GM18517 (cell line): ENCODE measurements at regions not wholly inside any gene's neighbourhood (a gene's known extent, or its start where the extent isn't known, plus 50 kb on each side); places are given as distances from the start of the nearest gene placed in this dataset.

ENCODE experiments used
- ATAC-seq: cut with Tn5 transposase; IDR thresholded peaks from one replicate; pipeline ENCODE4 v1.9.1; 2021; ENCODE audit warnings: mild to moderate bottlenecking, moderate library complexity; ENCODE audit not compliant: unreplicated experiment

GRCh38 chr11:25943777-25944661 is 387.9 kb upstream of the ANO3 start:
- ATAC-seq = no peak

GRCh38 chr11:25949918-25950317 is 382.0 kb upstream of the ANO3 start:
- peak; percentile 69 for ATAC-seq

- ATAC-seq = no peak
Observed at GRCh38 chr11:25953006-25953405, 378.9 kb upstream of the ANO3 start.

DNA sequence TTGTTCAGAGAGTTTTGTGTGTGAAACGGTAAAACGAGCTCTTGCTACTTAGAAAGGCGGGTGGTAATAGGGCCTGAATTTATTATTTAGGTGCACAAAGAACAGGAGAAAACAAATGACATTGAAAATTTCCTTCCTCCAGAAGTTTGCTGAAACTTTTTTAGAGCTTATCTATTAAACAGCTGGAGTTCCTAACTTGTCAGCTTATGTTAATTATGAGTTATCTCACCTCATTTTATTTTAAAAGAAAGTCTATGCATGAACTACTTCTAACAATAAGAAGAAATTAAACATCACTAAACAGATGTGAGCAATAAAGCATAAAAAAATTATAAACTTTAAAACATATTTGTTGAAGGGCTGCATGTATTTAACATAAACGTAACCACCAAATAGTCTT is 373.9 kb upstream of the ANO3 start:
- ATAC-seq = no peak

GRCh38 chr11:25961539-25961938 is 370.4 kb upstream of the ANO3 start:
- no peak for ATAC-seq

DNA sequence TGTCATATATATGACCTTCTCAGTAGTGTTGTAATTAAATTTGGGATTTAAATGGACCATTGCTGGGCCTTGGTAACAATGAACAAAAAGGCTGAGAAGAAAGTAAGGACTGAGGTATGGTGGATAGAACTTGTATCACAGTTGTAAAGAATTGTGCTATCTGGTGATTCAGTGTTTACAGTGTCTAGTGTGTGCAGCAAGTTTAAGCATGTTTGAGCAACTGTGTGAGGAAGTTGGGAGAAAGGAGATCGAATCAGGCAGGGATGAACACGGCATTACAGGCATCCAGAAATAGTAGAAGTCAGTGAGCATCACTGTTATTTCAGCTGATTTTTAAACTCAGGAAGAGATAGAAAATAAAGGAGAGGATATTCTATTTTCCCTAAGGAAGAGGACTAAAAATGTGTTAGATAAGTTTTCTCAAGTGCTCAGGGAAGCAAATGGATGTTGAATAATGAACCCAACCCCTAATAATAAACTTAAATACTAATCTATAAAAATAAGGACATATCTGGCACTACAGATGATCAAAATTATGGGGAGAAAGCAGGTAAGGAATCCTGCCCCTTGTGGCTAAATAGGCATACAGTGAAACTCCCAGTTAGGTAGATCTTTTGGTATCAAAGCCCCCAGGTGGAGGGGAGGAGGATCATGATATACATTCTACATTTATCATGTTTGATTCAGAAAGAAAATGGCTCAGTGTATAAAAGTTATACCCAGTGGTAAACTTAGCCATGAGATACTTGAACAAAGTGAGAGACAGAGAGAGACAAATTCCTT is 361.0 kb upstream of the ANO3 start:
- no peak for ATAC-seq

GRCh38 chr11:25980091-25980490 is 351.8 kb upstream of the ANO3 start:
- ATAC-seq = no peak

DNA sequence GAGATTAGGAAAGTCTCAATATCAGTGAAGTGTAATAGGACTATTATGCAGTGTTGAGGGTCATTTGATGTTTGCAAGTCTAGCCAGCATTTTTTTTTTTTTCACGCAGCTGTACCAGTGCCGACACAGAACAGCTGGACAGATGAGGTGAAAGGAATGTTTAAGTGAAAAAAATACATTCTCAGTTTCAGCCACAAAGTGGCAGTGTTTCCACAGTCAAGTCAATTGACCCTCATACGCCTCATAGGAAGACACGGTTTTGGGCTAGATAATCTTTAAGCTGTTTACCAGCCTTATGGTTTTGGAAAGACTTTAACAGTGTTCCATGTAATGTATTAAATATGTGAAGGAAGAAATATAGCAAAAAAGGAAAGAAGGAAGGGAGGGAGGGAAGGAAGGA is 349.9 kb upstream of the ANO3 start:
- ATAC-seq = peak; percentile 98

DNA sequence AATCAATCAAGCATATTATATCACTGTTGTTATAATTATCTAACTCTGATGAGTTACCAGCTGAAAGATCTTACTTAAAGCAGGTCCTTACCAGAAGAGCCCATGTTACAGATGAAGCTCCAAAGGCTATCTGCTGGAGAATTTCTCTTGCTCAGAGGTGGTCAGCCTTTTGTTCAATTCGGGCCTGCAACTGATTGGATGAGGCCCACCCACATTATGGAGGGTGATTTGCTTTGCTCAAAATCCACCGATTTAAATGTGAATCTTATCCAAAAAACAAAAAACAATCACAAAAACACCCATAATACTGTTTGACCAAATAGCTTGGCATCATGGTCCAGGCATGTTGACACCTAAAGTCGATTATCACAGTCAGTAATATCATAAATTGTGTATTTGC is 348.6 kb upstream of the ANO3 start:
- ATAC-seq = no peak

DNA sequence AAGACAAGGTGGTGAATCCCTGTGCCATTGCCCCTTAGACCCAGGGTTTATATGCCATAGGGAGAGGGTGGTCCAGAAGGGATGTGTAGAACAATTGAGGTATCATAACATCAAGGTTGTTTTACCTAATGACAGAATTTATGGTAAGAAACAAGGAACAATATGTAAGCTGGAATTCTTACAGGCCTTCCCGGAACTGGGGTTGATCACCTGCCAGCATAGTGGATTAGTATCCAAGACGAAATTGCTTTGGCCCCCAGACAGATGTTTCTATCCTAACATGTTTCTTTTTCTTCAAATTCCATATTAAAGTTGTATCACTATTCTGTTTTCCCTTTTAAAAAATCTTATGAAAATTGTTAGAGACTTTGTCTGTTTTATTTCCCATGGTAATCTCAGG is 343.8 kb upstream of the ANO3 start:
- no peak for ATAC-seq

GRCh38 chr11:25990406-25990805 is 341.5 kb upstream of the ANO3 start:
- no peak for ATAC-seq

GRCh38 chr11:25991476-25991875 is 340.5 kb upstream of the ANO3 start:
- ATAC-seq = no peak

- ATAC-seq = no peak
Observed at GRCh38 chr11:25992294-25992693, 339.6 kb upstream of the ANO3 start.

DNA sequence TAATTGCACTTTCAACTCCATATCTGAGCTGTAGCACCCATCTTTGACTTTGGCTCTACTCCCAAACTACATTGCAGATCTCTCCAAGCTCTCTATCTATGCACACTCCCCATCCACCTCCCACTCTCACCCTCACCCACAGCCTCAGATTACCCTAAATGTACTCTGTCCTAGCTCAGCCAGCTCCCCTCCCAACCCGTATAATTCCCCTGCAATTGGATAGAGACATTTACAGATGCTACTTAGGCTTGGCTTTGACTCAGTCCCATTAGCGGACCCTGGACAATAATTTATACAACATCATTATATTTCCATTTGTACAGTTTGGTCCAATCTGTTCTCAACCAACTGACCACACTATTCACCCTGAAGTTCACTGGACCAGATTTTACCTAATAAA is 338.9 kb upstream of the ANO3 start:
- no peak for ATAC-seq

DNA sequence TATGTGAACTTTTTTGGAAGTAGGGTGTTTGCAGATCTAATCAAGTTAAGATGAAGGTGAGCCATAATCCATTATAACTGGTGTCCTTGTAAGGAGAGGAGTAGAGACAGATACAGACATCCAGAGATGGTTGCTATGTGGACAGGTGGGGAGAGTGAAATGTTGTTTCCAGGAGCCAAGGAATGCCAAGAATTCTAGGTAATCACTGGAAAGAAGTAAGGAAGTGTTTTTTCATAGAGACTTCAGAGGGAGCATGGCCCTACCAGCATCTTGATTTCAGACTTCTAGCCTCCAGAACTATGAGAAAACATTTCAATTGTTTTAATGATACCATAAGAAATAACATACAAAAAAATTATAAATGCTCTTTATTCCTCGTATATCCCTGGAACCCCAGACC is 320.5 kb upstream of the ANO3 start:
- ATAC-seq = no peak

DNA sequence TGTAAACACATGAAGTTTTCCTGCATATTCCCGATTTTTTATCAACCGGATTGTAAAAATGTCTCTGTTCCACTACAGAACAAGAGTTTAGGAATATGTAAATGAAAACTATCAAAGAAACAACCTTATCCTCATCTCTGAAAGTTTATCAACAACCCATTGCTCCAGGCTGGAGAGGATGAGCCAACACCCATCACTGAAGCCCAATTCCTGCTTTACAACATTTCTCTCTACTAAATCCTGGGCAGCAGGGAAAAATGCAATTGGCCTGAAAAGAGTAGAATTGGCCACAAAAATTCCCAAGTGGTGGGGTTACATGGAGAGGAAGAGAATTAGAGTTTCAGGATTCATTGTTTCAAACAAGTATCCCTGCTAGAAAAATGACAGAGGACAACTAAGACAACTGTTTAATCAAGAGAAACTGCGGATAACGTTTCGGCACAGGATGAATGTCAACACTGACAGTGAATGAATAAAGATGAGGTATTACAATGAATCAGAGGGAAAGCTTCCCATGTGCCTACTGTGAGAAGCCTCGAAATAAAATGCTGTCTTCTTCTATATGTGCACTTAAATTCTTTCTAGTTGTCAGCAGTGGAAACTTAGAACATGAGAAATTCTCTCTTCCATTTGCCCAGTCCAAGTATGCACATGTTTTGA is 317.3 kb upstream of the ANO3 start:
- ATAC-seq = no peak

- no peak for ATAC-seq
Observed at GRCh38 chr11:26017322-26017860, 314.5 kb upstream of the ANO3 start.

DNA sequence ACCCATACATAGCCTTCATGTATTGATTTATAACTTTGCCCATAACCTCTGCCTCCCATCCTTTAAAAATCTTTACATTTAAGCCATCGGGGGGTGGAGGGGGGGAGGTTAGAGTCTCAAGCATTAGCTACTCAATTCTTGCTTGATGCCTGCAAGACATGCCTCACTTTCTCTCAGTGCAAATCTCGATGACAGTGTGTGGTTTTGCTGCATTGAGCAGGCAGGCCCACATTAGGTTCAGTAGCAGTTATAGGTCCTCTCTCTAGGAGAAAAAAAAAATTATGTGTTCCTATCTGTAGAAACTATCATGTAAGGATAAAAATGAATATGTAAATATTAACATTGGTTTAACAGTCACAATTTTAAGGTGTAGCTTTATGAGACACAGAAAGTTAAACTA is 314.0 kb upstream of the ANO3 start:
- no peak for ATAC-seq

- no peak for ATAC-seq
Observed at GRCh38 chr11:26018336-26018735, 313.6 kb upstream of the ANO3 start.

- no peak for ATAC-seq
Observed at GRCh38 chr11:26019386-26019785, 312.5 kb upstream of the ANO3 start.

GRCh38 chr11:26021017-26021416 is 310.9 kb upstream of the ANO3 start:
- ATAC-seq = no peak
